HepG2 (cell line): ENCODE measurements at regions not wholly inside any gene's neighbourhood (a gene's known extent, or its start where the extent isn't known, plus 50 kb on each side); places are given as distances from the start of the nearest gene placed in this dataset.

Experiments
- ATAC-seq: fragments of 200-7000 bp; cut with Tn5 transposase; 3 replicates; pipeline ENCODE4 v1.9.1; 2020; ENCODE audit warnings: mild to moderate bottlenecking, moderate library complexity
- BruUV-seq: library from RNA; stranded (reverse); fragments of 400-500 nt; replicated peaks from 2 replicates; lab custom pipeline; 2021; lab: Mats Ljungman, UMichigan
- CTCF ChIA-PET: fragments of 300-600 bp; formaldehyde crosslinking; extraction: SDS; loops from one replicate; lab custom pipeline; 2021; ENCODE audit warnings: low total read pairs, inconsistent platforms, low intra/inter-chr PET ratio; lab: Yijun Ruan, JAX
- POLR2A ChIA-PET: fragments of 350-600 bp; sonication (Branson Sonifier 250); formaldehyde crosslinking; loops from one replicate; lab custom pipeline; 2020; ENCODE audit warnings: antibody characterized with exemption, inconsistent platforms; lab: Yijun Ruan, JAX
- DNase-seq: peaks from one replicate; pipeline ENCODE4 v3.0.0-alpha.2; 2015; ENCODE audit warnings: low spot score
- FAIRE-seq: peaks from 3 replicates; lab custom pipeline; 2011; peaks lifted over from hg19 to GRCh38; lab: Jason Lieb, UNC
- H2AFZ ChIP-seq: one replicate; pipeline ENCODE4 v1.6.1; 2011; ENCODE audit warnings: low read length, inconsistent platforms
- H3K27ac ChIP-seq: fragments of 300-600 bp; 3 replicates; pipeline ENCODE4 v1.8.0; 2011; ENCODE audit warnings: mixed run types, mild to moderate bottlenecking, mixed read lengths, low read length, inconsistent platforms; ENCODE audit not compliant: insufficient read depth; ENCODE audit errors: extremely low read length
- H3K27me3 ChIP-seq, 2 experiments: fragments of 200-600 bp in 1 of 2; 2 replicates in 1 of 2; 3 replicates in 1 of 2; pipeline versions ENCODE4 v1.6.0 to v1.8.0; 2011; ENCODE audit warnings: low read length in 2 of 2, mild to moderate bottlenecking in 2 of 2, moderate library complexity in 2 of 2, inconsistent platforms in 1 of 2; ENCODE audit not compliant: insufficient read depth in 2 of 2, control insufficient read depth in 1 of 2
- H3K36me3 ChIP-seq, 2 experiments: fragments of 200-600 bp in 1 of 2; replicated peaks in 1 of 2; 2 replicates in 1 of 2; 3 replicates in 1 of 2; pipeline versions ENCODE4 v1.5.1 to v1.8.0; 2011; ENCODE audit warnings: low read length in 2 of 2, inconsistent platforms in 1 of 2; ENCODE audit not compliant: insufficient read depth in 2 of 2, control insufficient read depth in 1 of 2
- H3K4me1 ChIP-seq: 2 replicates; pipeline ENCODE4 v1.5.1; 2012; ENCODE audit warnings: low read length, inconsistent platforms; ENCODE audit not compliant: insufficient read depth
- H3K4me2 ChIP-seq: 2 replicates; pipeline ENCODE4 v1.6.0; 2011; ENCODE audit warnings: low read depth, low read length, inconsistent platforms
- H3K4me3 ChIP-seq, 3 experiments: fragments of 200-600 bp in 1 of 3; sonication (generic), shearing (Covaris generic) in 1 of 3; replicated peaks in 1 of 3; 2 replicates each; pipeline ENCODE4 v1.5.1; 2011 to 2016; ENCODE audit warnings: low read length in 3 of 3, inconsistent platforms in 2 of 3, low read depth in 2 of 3, mild to moderate bottlenecking in 2 of 3, control low read depth in 1 of 3, mixed read lengths in 1 of 3; ENCODE audit not compliant: insufficient read depth in 1 of 3
- H3K79me2 ChIP-seq: one replicate; pipeline ENCODE4 v1.6.1; 2011; ENCODE audit warnings: low read length, inconsistent platforms; ENCODE audit not compliant: insufficient read depth
- H3K9ac ChIP-seq: 2 replicates; pipeline ENCODE4 v1.6.0; 2011; ENCODE audit warnings: mild to moderate bottlenecking, low read depth, low read length, inconsistent platforms; ENCODE audit not compliant: insufficient read depth
- H3K9me3 ChIP-seq: 2 replicates; pipeline ENCODE4 v1.5.1; 2012; ENCODE audit warnings: mild to moderate bottlenecking, low read length
- H4K20me1 ChIP-seq: 2 replicates; pipeline ENCODE4 v1.6.0; 2011; ENCODE audit warnings: inconsistent platforms, mild to moderate bottlenecking, low read length, moderate library complexity; ENCODE audit not compliant: insufficient read depth
- NFKBIZ ChIP-seq: IDR thresholded peaks from 2 replicates; pipeline ENCODE4 v1.6.1; 2018; ENCODE audit warnings: missing genetic modification reagents, missing compliant biosample characterization
- ZBTB20 ChIP-seq: sonication (generic); formaldehyde crosslinking; IDR thresholded peaks from 2 replicates; pipeline ENCODE4 v1.8.1; 2023; ENCODE audit warnings: missing genetic modification reagents, low read depth, mild to moderate bottlenecking, borderline replicate concordance
- ZFP82 ChIP-seq: sonication (generic); formaldehyde crosslinking; IDR thresholded peaks from 2 replicates; pipeline ENCODE4 v1.5.1; 2020; ENCODE audit warnings: mild to moderate bottlenecking, missing genetic modification reagents, borderline replicate concordance
- ZNF605 ChIP-seq: sonication (generic); formaldehyde crosslinking; IDR thresholded peaks from 2 replicates; pipeline ENCODE4 v1.8.0; 2022; ENCODE audit warnings: mild to moderate bottlenecking, missing genetic modification reagents
- ZNF883 ChIP-seq: sonication (generic); formaldehyde crosslinking; IDR thresholded peaks from 2 replicates; pipeline ENCODE4 v1.5.1; 2020; ENCODE audit warnings: mild to moderate bottlenecking, missing genetic modification reagents; ENCODE audit errors: not compliant biosample characterization
- WGBS: methylation state at CpG from one replicate; pipeline ENCODE4 v1.1.6; 2017; ENCODE audit warnings: low lambda C conversion rate; 5-methylcytosine and 5-hydroxymethylcytosine counted together
- in situ Hi-C: cut with HindIII; loops from 2 replicates; pipeline ENCODE4 v1.10.0; 2017; ENCODE audit warnings: low pct_unique_long_range_greater_than_20kb; ENCODE audit not compliant: extremely low pct_ligation_motif_present
- intact Hi-C: fragments of 100-400 bp; cut with micrococcal nuclease; formaldehyde crosslinking; loops from one replicate; pipeline ENCODE4 v1.10.0; 2022; ENCODE audit not compliant: unreplicated experiment
- TF ChIP-seq, protein P1 (sequence below): sonication (generic); formaldehyde crosslinking; IDR thresholded peaks from 2 replicates; pipeline ENCODE4 v1.5.0; 2020; ENCODE audit warnings: mild to moderate bottlenecking, missing genetic modification reagents
- TF ChIP-seq, protein P2 (sequence below): sonication (generic); formaldehyde crosslinking; conservative IDR thresholded peaks from 2 replicates; pipeline ENCODE4 v1.8.0; 2022; ENCODE audit warnings: mild to moderate bottlenecking, moderate library complexity, missing genetic modification reagents

DNA sequence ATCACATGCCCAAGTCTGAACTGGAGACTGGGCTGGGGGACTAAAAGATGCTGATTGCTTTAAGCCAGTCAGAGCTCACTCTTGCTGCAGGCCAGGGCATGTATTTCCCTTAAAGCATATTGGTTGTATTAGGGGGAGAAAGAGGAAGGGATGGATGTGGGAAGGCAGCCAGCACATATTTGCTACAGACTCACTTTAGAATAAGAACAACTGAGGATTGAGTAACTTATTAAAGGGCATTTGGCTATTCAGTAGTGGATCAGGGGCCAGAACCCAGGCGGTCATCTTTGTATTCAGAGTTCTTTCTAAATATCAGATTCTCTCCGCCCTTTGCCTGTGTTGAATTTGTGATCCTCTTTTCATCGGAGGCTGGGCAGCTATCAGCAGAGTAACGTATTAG, 231.7 kb downstream of the HAPSTR1 start:
- 57% methylated on average over 4 of the region's 4 CpGs for WGBS
- Histone ChIP-seq H3K4me1 (no peaks in the 10 kb centered on the region), H2AFZ (no peak overlapping the region), H3K9me3 (no peaks in the 10 kb centered on the region; the same call in 1 of the 2 replicates), H3K27ac (no peak overlapping the region), H3K4me3 (no peak overlapping the region), H3K4me2 (no peak overlapping the region), H3K27me3 (peaks cover 1 to 7% of the 10 kb centered on the region in 2 experiments; a peak in 2 of 5 replicates), H3K9ac (no peak overlapping the region), H3K36me3 (no peaks in the 10 kb centered on the region), H3K79me2 (no peaks in the 10 kb centered on the region), H4K20me1 (no peaks in the 10 kb centered on the region)
- POLR2A ChIA-PET = no interaction called here
- ATAC-seq (no peak), DNase-seq (no peak), FAIRE-seq (no peak)
- TF ChIP-seq ZBTB20 (CRISPR knock-in tag) (no peak), NFKBIZ (CRISPR knock-in tag) (no peak), ZNF883 (CRISPR knock-in tag) (no peak), ZFP82 (CRISPR knock-in tag) (no peak), ZNF605 (no peak)
- TF ChIP-seq, protein P1, sequence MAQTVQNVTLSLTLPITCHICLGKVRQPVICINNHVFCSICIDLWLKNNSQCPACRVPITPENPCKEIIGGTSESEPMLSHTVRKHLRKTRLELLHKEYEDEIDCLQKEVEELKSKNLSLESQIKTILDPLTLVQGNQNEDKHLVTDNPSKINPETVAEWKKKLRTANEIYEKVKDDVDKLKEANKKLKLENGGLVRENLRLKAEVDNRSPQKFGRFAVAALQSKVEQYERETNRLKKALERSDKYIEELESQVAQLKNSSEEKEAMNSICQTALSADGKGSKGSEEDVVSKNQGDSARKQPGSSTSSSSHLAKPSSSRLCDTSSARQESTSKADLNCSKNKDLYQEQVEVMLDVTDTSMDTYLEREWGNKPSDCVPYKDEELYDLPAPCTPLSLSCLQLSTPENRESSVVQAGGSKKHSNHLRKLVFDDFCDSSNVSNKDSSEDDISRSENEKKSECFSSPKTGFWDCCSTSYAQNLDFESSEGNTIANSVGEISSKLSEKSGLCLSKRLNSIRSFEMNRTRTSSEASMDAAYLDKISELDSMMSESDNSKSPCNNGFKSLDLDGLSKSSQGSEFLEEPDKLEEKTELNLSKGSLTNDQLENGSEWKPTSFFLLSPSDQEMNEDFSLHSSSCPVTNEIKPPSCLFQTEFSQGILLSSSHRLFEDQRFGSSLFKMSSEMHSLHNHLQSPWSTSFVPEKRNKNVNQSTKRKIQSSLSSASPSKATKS (CRISPR knock-in tag) = no peak
- TF ChIP-seq, protein P2, sequence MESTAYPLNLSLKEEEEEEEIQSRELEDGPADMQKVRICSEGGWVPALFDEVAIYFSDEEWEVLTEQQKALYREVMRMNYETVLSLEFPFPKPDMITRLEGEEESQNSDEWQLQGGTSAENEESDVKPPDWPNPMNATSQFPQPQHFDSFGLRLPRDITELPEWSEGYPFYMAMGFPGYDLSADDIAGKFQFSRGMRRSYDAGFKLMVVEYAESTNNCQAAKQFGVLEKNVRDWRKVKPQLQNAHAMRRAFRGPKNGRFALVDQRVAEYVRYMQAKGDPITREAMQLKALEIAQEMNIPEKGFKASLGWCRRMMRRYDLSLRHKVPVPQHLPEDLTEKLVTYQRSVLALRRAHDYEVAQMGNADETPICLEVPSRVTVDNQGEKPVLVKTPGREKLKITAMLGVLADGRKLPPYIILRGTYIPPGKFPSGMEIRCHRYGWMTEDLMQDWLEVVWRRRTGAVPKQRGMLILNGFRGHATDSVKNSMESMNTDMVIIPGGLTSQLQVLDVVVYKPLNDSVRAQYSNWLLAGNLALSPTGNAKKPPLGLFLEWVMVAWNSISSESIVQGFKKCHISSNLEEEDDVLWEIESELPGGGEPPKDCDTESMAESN (CRISPR knock-in tag) = no peak
- CTCF ChIA-PET = no interaction called here
- BruUV-seq = no TSS peak
- in situ Hi-C loops (no loop called here), intact Hi-C loops (no loop called here)
